ENCODE measurements at regions not wholly inside any gene's neighbourhood (a gene's known extent, or its start where the extent isn't known, plus 50 kb on each side); places are given as distances from the start of the nearest gene placed in this dataset.

DNA sequence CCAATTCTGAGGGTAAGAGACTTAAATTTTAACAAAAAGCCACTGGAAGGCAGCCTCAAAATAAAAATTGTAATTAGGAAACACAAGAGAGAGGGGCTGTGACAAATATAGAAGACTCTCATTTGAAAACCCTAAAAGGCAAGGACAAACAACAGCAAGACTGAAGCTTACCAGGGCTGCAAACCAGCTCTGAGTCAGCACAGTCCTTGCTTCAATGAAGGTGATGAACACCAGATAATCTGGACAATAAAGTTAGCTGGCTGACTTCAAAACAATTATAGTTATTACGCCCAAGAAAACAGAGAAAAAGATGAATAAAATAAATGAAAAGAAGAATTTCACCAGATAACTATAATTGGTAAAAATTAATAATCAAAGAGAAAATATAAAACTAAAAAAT, 149.3 kb upstream of the NSMCE3 start:
- no peak for DNase-seq

DNA sequence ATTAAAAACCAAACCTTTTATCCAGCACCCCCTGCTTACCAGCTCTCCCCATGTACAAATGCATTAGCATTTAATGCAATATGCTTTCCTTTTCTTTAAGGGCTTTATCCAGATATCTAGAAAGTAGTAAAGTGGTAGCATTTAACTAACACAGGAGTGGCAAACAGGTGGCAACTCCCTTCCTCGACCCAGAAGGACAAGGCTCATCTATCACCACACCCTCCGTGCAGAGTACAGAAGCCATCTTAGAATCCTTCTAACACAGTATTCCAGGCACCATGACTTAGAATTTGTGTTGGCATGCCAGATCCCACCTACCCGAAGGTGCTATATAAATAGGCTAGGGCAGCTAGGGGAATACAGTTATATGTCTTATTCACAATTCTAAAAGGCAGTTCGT, 148.6 kb upstream of the NSMCE3 start:
- DNase-seq, result no peak

DNA sequence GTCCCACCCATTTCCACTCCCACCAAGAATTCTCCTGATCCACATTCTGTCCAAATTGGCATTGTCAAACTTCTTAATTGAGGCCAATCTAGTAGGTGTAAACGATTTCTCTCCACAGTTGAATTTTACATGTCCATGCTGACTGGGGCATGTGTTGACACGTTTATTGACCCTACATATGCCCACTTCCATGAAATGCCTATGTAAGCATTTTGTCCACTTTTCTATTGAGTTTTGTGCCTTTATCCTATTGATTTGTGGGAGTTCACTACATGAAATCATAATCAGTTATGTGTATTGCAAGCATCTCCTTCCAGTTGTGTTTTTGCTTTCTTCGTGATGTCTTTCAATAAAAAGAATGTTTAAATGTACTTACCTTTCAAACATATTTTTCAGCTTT, 141.7 kb upstream of the NSMCE3 start:
- no peak for DNase-seq

DNA sequence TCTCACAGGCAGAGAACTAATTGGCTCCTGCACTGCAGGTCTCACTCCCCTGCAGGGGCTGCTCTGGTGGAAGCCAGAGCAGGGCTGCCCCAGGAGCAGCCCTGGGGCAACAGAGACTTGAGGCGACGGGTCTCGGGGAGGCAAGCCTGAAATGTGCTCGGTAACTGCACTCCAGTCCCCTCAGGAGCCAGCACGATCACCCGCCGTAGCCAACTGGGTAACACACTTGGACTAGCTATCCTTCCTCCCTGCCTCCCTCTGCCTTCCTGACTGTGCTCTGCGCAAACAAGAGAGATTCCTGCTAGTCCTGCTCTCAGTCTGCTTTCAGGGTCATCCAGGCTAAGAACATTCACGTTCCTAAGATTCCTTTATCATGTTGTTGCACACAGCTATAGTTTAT, 140.7 kb upstream of the NSMCE3 start:
- peak; percentile 9 for DNase-seq

DNA sequence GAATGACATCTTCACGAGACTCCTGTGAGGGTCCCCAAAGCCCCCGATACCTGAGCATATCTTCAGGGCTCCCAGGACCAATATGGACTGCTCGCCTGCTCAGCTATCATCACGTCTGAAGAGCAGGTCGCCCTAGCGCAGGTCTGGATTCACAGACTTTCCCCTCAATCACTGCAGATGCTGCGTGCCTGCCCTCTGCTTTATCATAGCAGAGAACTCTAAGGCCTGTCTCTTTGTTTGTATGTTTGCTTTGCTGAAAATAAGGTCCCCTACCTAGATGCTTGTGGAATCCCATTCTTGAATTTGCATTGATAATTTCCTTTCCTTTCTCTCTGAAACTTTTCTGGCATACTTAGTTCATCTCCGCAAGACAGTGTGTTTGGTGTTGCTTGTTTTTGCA, 140.3 kb upstream of the NSMCE3 start:
- DNase-seq, result no peak

DNA sequence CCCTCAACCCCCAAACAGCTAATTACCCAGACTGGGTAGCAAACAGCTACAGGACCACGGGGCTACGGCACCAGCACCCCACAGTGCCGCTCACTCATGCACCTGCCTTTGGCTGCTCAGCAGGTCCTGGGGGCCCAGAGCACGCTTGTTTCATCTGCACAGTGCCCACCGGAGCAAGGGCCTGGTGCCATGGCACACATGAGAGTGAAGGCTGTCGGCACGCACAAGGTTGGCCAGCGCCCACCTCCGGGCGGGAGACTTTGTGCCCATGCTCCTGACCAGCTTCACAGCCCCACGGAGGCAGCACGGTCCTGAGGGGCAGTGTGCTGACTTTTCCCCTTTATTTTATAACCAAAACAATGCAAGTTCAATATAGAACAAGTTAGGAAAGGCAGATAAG, 135.9 kb upstream of the NSMCE3 start:
- no peak for DNase-seq

DNA sequence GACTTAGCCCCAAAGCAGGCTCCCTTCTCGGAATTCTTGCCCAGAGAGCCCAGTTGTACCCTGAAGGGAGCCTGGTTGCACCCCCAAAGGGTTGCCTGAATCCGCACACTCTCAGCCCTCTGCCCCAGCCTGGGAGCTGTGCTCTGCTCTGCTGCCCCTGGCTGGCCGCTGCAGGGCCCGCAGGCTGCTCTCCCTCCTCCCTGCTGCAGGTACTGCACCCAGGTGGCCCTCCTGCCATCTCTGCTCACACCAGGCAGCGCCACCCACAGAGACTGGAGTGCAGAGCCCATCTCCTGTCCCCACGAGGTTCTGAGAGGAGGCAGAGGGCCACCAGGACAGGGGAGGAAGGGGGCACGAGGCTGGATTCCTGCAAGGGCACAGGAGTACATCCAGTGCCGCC, 134.2 kb upstream of the NSMCE3 start:
- no peak for DNase-seq

DNA sequence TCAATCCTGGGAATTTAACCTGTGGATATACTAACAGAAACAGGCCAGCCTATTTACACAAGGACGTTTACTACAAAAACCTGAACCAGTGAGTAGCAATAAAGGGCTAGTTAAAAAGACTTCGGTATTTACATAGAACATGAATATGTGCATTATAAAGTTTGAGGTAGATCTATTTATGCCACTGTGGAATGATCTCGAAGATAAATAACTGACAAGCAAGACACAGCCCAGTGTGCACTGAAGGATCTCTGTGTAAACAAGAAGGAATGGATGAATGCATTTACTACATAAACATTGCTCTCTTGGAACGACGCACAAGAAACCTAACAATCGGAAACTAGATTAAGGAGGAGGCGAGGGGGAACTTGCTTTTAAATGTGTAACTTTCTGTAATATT, 132.0 kb upstream of the NSMCE3 start:
- DNase-seq, result no peak

DNA sequence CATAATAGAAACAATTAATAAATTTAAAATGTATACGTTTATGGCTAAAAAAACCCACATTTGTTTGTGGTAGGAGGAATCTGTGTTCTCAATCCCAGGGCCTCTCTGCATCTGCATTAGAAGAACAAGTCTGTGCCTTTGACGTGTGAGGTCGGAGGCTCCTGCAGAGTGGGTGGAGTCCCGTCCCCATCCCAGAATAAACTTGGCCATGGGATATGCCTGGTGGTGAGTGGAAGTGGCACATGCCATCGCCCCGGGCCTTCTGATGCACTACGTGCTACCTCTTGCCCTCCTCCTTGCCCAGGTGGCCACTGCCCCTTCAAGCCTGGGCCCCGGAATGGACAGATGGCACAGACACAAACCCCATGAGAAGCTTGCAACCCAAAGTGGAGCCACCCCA, 131.1 kb upstream of the NSMCE3 start:
- DNase-seq, result no peak

DNA sequence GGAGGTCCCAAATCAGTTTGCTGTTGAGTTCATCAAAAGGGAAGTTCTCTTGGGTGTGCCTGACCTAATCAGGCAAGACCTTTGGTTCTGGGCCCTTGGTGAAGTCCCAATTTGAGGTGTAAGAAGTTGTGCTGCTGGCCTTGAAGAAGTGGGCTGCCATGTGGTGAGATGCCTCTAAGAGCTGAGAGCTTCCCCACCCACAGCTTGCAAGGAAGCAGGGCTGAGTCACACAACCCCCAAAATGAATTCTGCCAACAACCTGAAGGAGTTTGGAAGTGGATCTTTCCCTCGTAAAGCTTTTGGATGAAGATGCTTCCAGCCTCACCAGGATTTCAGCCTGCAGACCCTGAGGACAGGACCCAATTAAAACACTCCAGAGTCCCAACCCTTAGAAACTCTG, 129.3 kb upstream of the NSMCE3 start:
- no peak for DNase-seq

DNA sequence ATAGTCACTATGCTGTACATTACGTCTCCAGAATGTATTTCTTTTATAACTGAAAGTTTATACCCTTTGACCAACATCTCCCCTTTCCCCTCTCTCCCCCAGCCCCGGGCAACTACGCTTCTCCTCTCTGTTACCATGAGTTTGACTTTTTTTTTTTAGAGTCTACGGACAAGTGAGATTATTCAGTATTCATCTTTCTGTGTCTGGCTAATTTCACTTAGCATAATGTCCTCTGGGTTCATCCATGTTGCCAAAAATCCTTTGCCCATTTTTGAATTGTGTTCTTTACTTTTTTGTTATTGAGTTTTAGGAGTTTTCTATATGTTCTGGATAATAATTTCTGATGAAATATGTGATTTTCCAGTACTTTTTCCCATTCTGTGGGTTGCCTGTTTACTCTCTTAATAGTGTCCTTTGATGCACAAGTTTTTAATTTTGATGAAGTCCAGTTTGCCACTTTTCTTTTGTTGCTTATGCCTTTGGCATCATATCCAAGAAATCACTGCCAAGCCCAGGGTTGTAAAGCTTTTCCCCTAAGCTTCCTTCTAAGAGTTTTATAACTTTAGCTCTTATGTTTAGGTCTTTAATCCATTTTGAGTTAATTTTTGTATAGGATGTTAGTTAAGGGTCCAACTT, 126.7 kb upstream of the NSMCE3 start:
- no peak for DNase-seq

DNA sequence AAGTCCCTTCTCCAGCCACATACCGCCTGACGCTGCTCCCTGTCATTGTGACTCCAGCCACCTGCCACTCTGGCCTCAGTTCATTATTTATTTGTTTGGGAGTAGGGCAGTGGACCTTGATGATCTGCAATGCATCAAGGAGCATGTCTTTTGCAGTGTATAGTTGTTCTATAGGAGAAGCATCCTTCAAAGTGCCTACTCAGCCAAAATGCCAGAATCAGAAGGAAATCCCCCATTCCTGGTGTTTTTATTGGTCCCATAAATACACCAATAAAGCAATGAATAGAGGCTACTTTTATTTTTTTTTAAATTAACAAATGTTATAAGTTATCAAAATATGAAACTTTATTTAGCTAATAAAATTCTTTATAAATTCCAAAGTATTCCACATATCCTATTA, 123.8 kb upstream of the NSMCE3 start:
- no peak for DNase-seq

DNA sequence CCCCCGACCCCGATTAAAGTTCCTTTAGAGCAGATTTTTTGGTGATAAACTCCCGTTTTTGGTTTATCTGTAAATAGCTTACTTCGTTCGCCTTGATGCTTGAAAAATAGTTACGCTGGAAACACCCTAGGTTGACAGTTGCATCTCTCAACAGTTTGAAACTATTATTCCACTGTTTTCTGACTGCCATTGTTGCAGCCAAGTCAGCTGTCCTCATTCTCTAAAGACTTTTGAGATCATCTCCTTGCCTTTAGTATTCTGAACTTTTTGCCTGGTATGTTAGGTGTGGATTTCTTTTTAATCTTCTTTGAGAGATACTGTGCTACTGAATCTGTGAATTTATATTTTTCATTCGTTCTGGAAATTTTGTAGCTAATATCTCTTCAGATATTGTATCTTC, 122.7 kb upstream of the NSMCE3 start:
- DNase-seq, result no peak

DNA sequence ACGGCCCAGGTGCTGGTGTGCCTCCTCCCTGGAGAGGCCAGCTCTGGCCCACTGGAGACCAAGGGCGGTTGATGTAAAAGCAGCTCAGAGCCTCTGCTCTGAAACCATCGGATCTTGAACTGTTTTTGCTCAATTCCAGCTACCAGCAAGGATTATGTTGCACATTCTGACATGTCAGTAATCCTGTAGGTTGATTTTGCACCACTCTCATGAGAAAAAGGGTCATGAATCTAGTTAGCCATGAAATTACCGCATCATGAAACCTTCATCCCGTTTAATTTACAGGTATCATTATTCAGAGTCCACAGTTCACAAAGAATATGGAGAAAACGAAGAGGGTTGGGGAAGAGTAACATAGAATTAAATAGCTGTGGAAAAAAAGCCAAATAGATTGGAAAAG, 120.4 kb upstream of the NSMCE3 start:
- DNase-seq, result no peak

DNA sequence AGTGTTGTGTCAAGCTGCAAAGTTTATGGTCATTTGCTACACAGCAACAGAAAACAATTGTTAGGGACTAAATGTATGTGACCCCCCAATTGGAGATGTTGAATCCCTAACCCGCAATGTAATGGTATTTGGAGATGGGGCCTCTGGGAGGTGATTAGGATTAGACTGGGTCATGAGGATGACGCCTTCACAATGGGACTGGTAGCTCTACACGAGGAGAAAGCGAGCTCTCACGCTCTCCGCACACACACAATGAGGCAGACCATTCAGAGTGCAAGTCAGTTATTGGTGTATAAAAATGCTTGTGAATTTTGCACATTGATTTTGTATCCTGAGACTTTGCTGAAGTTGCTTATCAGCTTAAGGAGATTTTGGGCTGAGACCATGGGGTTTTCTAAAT, 116.9 kb upstream of the NSMCE3 start:
- DNase-seq, result no peak

DNA sequence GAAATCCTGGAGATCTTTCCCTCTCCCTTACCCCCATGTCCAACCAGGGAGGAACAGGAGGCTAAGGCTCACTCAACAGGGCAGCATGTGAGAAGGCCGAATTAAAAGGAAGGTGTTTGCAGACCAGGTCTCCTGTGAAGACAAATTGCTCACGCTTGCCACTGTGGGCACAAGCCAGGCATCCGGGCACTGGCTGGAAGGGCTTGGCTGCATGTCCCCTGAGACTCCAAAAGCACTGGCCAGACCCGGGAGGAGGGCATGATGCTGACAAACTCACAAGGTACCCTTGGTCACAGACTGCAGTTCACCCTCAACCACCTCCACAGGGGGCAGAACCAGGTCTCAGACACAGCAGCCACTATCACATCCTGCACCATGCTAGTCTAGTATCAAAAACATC, 113.7 kb upstream of the NSMCE3 start:
- no peak for DNase-seq

DNA sequence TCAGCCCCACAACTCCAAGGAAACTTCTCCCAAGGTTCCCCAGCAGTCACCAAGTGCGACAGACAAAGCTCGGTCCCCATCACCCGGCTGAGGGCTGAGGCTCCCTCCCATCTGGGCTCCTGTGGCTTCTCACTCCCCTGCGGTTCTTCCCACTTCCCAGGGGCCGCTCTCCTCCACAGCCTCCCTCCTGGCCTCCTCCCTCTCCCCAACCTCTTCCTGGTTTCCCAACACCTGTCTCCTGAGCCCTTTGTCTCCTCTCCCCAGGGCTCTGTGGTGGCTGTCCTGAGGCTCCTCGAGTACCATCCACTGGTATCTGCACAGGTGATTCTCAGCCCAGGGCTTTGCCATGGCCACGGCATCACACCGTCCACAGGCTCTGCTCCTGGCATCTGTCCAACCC, 113.2 kb upstream of the NSMCE3 start:
- DNase-seq, result no peak

DNA sequence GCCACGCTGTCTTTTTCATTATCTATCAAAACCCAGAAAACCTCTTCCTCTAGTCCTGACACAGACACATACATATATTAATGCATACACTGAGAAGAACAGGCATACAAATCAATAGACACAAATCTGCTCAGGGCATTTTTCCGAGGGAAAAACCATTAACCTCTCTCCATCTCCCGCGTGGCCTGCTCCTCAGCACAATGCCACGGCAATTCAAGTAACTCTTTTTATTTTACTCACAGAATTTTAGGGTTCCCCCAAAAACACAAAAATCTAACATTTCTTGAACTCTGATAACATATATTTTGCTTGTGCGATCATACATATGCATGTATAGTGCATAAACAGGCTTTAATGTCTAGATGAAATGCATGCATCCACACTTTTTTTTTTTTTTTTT, 110.8 kb upstream of the NSMCE3 start:
- DNase-seq, result no peak

DNA sequence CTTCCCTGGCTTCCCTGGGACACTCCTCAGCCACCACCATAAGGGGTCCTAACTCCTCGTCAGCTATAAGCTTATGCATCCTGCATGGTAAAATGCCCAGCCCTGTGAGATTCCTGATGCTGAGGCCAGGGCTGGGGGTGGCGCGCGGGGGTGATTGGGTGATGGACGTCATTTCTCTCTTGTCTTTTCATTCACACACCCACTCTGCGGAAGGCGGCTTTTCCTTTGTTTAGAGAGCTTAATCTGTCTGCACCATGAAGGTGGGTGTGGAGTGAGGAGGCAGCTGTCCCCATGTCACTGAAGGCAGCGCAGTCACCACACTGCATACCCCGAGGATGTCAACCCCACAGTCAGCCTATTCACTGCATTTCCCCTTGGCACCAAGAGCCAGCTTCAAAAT, 110.0 kb upstream of the NSMCE3 start:
- DNase-seq, result no peak

DNA sequence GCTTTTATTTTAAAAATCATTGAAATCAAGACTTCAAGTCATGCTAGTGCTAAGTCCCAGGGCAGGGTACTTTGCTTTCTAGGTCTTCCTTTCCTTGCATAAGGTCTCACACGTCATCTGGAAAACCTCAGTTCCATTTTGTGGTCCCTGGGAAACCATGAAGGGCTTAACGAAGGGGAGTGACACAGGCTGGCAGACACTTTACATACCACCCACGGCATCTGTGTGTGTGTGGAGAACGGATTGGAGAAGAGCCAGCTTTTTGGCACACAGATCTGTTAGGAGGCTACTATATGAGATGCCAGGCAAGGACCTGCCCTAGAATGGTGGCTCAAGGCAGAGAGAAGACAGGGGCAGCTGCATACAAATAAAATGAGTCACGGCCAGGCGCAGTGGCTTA, 107.5 kb upstream of the NSMCE3 start:
- no peak for DNase-seq

DNA sequence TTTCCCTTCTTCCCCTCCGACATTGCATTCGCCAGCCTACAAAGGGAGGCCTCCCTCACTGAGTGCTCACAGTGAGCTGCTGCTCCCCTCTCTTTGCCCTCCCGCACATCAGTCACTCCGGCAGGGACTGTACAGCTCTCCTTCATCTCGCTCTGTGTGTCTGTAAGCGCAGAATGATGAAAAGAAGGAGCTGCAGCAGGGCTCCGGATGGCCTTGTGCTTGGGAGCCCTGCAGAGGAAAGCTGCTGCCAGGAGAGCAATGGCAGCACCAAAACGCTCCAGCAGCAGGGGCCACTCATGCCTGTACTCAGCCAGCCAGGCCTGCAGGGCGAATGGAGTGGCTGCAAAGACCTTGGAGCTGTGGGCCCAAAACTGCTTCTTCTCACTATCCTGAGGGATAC, 107.0 kb upstream of the NSMCE3 start:
- no peak for DNase-seq

DNA sequence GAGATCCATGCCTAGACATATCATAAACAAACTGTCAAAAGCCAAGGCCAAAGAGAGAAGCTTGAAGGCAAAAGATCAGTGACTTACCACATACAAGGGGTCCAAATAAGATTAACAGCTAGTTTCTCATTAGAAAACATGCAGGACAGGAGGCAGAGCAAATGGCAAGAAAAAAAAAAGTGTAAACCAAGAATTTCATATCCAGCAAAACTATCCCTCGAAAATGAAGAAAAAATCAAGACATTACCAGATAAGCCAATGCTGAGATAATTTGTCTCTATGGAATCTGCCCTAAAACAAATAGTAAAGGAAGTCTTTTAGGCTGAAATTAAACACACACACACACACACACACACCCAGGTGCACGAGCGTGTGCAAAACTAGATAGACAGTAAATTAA, 99.6 kb upstream of the NSMCE3 start:
- DNase-seq, result no peak

DNA sequence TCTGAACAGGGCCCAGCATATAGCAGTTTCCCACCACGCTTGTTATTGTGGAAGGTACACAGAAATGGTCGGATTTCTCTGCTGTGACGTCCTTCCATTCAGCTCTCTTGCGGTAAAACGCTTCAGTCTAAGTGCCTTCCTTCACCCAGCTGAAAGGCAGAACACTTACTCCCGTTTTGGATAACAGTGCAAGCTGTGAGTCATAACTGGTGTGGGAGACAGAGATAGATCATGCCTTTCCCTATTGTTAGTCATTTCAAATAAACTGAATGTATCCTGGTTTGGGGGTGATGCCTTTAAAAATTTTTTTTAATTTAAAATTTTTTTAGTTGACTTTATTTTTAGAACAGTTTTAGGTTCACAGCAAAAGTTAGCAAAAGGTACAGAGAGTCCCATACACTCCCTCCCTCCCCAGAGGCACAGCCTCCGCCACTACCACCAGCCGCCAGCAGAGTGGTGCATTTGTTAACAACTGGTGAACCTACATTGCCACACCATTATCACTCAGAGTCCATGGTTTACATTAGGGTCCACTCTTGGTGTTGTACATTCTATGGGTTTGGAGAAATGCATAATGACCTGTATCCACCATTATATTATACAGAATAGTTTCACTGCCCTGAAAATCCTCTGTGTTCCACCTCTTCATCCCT, 94.9 kb upstream of the NSMCE3 start:
- peak; percentile 92 for DNase-seq

DNA sequence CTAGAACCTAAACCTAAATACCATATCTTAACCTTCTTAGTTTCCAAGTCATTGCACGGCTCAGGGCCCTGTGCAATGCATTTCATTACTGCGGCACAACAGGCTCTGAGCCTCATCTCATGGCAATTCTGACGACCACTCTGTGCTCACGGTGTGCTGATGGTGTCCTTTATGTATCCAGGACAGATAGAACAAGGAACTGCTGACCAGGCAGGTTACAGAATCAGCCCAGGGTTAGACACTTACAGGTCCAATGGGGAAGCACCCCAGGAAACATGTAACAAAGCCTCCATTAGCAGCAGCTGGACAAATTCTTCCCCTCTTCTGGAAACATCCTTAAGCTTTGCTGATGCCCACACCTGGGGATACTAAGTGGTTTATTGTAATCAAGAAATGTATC, 91.9 kb upstream of the NSMCE3 start:
- no peak for DNase-seq

DNA sequence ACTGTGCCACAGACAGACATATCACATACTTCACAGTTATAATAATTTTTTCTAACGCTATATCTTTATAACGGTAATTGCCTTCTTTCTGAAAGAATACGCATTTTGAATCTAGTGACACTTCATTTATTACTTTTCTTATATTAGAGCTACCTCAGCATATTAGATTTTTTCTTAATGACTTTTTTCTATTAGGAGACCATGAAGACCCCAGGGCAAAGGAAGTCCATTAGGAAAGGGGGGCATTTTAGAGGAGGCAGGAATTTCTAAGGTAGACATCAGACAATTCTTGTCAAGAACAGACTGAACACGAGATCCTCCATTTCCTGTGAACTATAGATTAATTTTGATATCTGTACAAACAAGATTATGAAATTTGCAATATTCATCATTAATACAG, 90.5 kb upstream of the NSMCE3 start:
- no peak for DNase-seq

Measured in fibroblast of skin of back (primary cell).